DMS114 treated with DMSO at 0.1 percent for 48 hours (cell line): ENCODE measurements at regions not wholly inside any gene's neighbourhood (a gene's known extent, or its start where the extent isn't known, plus 50 kb on each side); places are given as distances from the start of the nearest gene placed in this dataset.

Source experiments
- DNase-seq: peaks from one replicate; lab custom pipeline; 2025; ENCODE audit not compliant: unreplicated experiment; lab: John Stamatoyannopoulos, UW

GRCh38 chr5:10853154-10853553 lies 92.1 kb upstream of the DAP start:
- no peak for DNase-seq

DNA sequence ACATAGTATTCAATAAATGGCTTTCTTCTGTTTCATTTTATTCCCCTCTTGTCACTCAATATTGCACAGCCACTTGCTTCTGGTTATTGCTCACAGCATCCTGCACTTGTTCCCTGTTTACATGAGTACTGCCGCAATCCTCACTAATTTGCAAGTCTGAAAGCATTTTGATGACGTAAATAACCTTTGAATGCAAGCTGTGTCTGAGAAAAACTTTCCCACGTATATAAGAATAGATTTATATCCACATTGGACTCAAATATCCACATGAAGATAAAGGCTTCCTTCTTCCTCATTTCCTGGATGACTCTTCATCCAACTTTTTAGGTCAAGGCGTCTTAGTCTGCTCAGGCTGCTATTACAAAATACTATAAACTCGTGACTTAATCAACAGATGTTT lies 88.2 kb upstream of the DAP start:
- DNase-seq = no peak

DNA sequence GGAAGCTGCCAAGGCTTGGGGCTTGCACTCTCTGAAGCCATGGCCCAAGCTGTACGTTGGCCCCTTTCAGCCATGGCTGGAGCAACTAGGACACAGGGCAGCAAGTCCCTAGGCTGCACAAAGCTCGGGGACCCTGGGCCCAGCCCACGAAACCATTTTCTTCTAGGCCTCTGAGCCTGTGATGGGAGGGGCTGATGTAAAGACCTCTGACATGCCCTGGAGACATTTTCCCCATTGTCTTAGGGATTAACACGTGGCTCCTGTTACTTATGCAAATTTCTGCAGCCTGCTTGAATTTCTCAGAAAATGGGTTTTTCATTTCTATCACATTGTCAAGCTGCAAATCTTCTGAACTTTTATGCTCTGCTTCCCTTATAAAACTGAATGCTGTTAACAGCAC lies 83.0 kb upstream of the DAP start:
- no peak for DNase-seq

- no peak for DNase-seq
Measured at GRCh38 chr5:10842823-10843222, 81.8 kb upstream of the DAP start.

DNA sequence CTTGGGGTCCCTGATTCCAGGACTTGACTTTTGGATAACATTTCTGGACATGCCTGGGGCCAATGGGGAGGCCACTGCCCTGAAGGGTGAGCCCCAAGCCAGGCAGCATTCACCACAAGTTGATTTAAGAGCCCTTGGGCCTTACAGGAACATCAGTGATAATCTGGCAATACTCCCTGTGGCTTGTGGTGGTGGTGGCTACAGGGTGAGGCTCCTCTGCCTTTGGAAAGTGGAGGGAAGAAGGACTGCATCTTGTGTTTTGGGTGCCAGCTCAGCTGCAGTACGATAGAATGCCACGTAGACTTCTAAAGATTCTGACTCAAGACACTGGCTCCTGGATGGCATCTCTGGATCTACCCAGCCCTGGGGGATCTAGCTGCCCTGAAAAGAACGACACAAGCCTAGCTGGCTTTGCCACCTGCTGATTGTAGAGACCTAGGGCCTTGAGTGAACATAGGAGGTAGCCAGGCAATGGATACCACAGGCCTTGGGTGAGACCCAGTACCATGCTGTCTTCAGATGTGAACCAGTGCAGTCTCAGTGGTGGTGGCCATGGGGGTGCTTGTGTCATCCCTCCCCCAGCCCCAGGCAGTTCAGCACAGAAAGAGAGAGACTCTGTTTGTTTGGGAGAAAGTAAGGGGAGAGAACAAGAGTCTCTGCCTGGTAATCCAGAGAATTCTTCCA lies 79.0 kb upstream of the DAP start:
- no peak for DNase-seq

DNA sequence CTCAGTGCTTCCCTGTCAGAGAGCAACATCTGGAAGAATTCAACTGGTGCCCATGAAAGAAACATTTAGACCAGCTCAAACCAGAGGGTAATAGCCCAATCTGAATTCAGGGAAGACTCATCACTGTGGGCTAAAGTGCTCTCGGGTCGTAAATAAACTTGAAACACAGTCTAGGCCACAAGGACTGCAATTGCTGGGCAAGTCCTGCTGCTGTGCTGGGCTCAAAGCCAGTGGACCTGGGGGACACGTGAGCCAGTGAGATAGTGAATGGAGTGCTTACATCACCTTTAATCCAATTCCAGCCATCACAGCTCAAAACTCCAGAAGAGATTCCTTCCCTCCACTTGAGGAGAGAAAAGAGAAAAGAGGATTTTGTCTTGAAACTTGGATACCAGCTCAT lies 78.1 kb upstream of the DAP start:
- DNase-seq = no peak

DNA sequence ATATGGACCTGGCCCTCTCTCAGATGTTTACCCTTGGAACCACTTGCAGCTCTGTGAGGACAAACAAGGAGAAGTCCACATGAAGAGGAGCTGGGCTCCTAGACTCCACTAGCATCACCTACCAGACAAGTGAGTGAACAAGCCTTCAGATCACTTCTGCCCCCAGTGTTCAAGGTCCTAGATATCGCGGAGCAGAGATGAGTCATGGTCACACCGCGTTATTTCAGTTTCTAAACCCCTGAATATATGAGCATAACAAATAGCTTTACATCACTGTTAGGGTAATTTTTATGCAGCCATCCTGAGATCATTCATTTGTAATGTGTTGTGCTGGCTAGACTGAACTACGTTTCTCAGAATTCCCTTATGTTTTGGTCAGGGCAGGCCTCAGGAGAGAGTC lies 77.0 kb upstream of the DAP start:
- no peak for DNase-seq

- no peak for DNase-seq
Measured at GRCh38 chr5:10836986-10837385, 76.0 kb upstream of the DAP start.

DNA sequence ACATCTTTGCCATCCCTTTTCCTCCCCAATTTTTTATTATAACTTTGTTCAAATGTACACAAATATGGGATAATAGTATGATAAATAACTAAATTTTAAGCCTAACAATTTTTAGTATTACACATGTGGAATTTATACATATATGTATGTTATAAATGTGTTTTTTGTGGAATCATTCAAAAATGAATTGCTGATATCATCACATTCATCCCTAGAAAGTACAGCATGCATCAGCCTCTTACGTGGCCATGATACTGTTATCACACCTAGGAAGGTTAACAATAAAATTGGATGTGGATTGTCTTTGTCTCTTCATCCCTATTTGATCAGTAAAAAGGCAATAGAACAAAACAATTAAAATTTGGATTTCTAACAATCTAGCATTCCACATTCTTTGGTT lies 73.7 kb upstream of the DAP start:
- DNase-seq = no peak

- DNase-seq = no peak
Measured at GRCh38 chr5:10832987-10833386, 72.0 kb upstream of the DAP start.

GRCh38 chr5:10832421-10832820 lies 71.4 kb upstream of the DAP start:
- no peak for DNase-seq

DNA sequence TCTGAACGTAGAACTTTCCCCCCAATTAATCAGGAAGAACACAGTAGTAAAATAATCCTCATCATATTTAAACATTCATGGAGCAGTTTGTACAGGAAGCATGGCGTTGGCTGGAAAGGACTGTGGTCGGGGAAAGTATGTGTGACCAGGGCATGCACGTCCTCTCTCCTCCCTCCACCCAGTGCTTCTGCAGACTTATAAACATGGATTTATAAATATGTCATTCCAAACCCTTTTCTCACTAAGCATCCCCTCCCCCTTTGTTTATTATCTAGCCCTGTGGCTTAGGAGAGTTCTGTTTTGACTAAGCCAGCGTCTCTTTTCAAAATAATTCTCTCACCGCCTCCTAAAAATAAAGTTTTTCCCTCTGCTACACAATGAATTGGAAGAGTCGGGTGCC lies 70.4 kb upstream of the DAP start:
- no peak for DNase-seq

DNA sequence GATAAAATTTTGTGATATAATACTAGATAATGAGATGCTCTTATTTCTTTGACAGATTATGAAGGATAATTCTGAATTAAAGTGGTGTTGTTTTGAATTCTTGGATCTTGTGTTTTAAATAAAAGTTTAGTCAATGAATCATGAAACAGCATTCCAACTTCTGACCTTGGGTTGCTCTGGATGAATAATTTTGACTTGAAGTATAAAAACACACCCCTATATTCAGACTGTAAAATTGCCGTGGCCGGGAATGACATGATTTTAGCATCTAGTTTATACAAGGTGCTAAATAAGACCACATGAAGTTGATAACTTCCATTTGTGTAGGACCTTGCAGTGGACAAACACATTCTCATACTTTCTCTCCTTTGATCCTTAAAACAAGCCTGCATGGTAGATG lies 67.2 kb upstream of the DAP start:
- no peak for DNase-seq

GRCh38 chr5:10827571-10827970 lies 66.5 kb upstream of the DAP start:
- no peak for DNase-seq

GRCh38 chr5:10826971-10827370 lies 65.9 kb upstream of the DAP start:
- DNase-seq = no peak

- no peak for DNase-seq
Measured at GRCh38 chr5:10825897-10826644, 65.0 kb upstream of the DAP start.

- DNase-seq = no peak
Measured at GRCh38 chr5:10812218-10812617, 51.2 kb upstream of the DAP start.
